ENCODE measurements at regions not wholly inside any gene's neighbourhood (a gene's known extent, or its start where the extent isn't known, plus 50 kb on each side); places are given as distances from the start of the nearest gene placed in this dataset.

DNA sequence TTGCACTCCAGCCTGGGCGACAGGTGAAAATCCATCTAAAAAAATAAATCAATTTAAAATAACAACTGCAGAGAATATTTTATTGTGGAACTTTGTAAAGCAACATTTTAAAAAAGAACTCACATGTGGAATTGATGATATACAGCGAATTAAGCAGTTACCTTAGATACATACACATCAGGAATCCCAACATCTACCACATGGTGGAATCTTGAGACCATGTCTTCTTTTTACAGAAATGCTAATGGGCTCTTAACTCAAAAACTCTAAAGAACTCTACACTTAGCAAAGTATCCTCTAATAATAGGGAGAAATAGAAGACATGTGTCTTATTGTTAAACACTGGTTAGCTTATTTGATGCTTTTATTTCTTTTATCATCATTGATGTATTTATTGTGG is 373.6 kb downstream of the CDH7 start:
- Mint-ChIP-seq H3K9me3 (no peaks in the 10 kb centered on the region), H3K4me1 (ENCODE audit: unreplicated experiment) (no peaks in the 10 kb centered on the region), H3K27ac (no peak overlapping the region), H3K4me3 (no peak overlapping the region), H3K27me3 (peaks cover 4% of the 10 kb centered on the region), H3K36me3 (no peaks in the 10 kb centered on the region)
- TF ChIP-seq, protein P1, sequence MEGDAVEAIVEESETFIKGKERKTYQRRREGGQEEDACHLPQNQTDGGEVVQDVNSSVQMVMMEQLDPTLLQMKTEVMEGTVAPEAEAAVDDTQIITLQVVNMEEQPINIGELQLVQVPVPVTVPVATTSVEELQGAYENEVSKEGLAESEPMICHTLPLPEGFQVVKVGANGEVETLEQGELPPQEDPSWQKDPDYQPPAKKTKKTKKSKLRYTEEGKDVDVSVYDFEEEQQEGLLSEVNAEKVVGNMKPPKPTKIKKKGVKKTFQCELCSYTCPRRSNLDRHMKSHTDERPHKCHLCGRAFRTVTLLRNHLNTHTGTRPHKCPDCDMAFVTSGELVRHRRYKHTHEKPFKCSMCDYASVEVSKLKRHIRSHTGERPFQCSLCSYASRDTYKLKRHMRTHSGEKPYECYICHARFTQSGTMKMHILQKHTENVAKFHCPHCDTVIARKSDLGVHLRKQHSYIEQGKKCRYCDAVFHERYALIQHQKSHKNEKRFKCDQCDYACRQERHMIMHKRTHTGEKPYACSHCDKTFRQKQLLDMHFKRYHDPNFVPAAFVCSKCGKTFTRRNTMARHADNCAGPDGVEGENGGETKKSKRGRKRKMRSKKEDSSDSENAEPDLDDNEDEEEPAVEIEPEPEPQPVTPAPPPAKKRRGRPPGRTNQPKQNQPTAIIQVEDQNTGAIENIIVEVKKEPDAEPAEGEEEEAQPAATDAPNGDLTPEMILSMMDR (conservative IDR thresholded peaks at IDR 0.05) = peak; percentile 60
- no peak for DNase-seq (ENCODE audit: extremely low spot score, unreplicated experiment)

GRCh38 chr18:66119347-66119746 is 368.5 kb downstream of the CDH7 start:
- Mint-ChIP-seq H3K36me3 (no peaks in the 10 kb centered on the region), H3K27me3 (no peaks in the 10 kb centered on the region)
- TF ChIP-seq, protein P1 (conservative IDR thresholded peaks at IDR 0.05) = no peak

GRCh38 chr18:66111018-66111417 is 360.2 kb downstream of the CDH7 start:
- Mint-ChIP-seq H3K27ac (no peak overlapping the region), H3K4me1 (ENCODE audit: unreplicated experiment) (no peaks in the 10 kb centered on the region), H3K9me3 (no peaks in the 10 kb centered on the region), H3K36me3 (no peaks in the 10 kb centered on the region), H3K4me3 (no peak overlapping the region), H3K27me3 (no peaks in the 10 kb centered on the region)
- DNase-seq (ENCODE audit: extremely low spot score, unreplicated experiment) = no peak
- TF ChIP-seq, protein P1 (conservative IDR thresholded peaks at IDR 0.05) = no peak

More at GRCh38 chr18:66119347-66119746, 368.5 kb downstream of the CDH7 start:
- Mint-ChIP-seq H3K27ac (no peak overlapping the region), H3K4me3 (no peak overlapping the region), H3K4me1 (ENCODE audit: unreplicated experiment) (no peaks in the 10 kb centered on the region), H3K9me3 (no peaks in the 10 kb centered on the region)
- DNase-seq (ENCODE audit: extremely low spot score, unreplicated experiment) = no peak

DNA sequence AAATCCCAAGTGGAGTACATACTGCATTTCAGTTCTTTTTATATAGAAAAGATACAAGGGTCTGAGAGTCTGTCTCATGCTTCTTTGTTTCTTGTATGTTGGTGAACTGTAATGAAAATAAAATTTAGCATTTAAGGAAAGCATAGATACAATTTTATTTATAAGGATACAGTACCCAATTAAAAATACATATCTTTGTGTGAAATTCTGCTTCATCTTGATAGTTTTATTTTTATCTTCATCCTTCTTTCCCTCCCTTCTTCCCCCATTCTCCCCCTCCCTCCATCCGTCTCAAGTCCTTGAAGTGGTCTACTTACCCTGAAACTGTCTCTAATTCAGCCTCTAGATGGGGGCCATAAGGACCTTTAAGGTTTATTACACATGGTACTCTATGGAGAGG is 359.8 kb downstream of the CDH7 start:
- H3K27me3 Mint-ChIP-seq = no peaks in the 10 kb centered on the region
- no peaks in the 10 kb centered on the region for H3K36me3 Mint-ChIP-seq
- DNase-seq (ENCODE audit: extremely low spot score, unreplicated experiment) = no peak
- no peaks in the 10 kb centered on the region for H3K9me3 Mint-ChIP-seq
- H3K27ac Mint-ChIP-seq = no peak overlapping the region
- H3K4me3 Mint-ChIP-seq = no peak overlapping the region
- no peaks in the 10 kb centered on the region for H3K4me1 Mint-ChIP-seq (ENCODE audit: unreplicated experiment)
- TF ChIP-seq, protein P1 (conservative IDR thresholded peaks at IDR 0.05) = no peak

GRCh38 chr18:66109981-66110380 is 359.2 kb downstream of the CDH7 start:
- H3K4me3 Mint-ChIP-seq = no peak overlapping the region
- no peaks in the 10 kb centered on the region for H3K9me3 Mint-ChIP-seq
- H3K27ac Mint-ChIP-seq = no peak overlapping the region
- DNase-seq (ENCODE audit: extremely low spot score, unreplicated experiment) = no peak
- H3K4me1 Mint-ChIP-seq (ENCODE audit: unreplicated experiment) = no peaks in the 10 kb centered on the region
- no peaks in the 10 kb centered on the region for H3K36me3 Mint-ChIP-seq
- TF ChIP-seq, protein P1 (conservative IDR thresholded peaks at IDR 0.05) = no peak
- no peaks in the 10 kb centered on the region for H3K27me3 Mint-ChIP-seq

GRCh38 chr18:66107546-66107945 is 356.7 kb downstream of the CDH7 start:
- H3K4me3 Mint-ChIP-seq = no peak overlapping the region
- H3K4me1 Mint-ChIP-seq (ENCODE audit: unreplicated experiment) = no peaks in the 10 kb centered on the region
- no peaks in the 10 kb centered on the region for H3K9me3 Mint-ChIP-seq
- no peak overlapping the region for H3K27ac Mint-ChIP-seq
- H3K36me3 Mint-ChIP-seq = no peaks in the 10 kb centered on the region
- no peak for DNase-seq (ENCODE audit: extremely low spot score, unreplicated experiment)
- no peaks in the 10 kb centered on the region for H3K27me3 Mint-ChIP-seq
- TF ChIP-seq, protein P1 (conservative IDR thresholded peaks at IDR 0.05) = no peak

Measured in type B pancreatic cell (in vitro differentiated cells).